Stimulated activated CD4-positive, alpha-beta T cell treated with anti-CD3 and anti-CD28 coated beads, Interleukin-15, amount 100 ng/mL, for 24 hours (primary cell): ENCODE measurements at regions not wholly inside any gene's neighbourhood (a gene's known extent, or its start where the extent isn't known, plus 50 kb on each side); places are given as distances from the start of the nearest gene placed in this dataset.

Source experiments
- DNase-seq: peaks from one replicate; pipeline ENCODE4 v3.0.0-alpha.2; 2020

DNA sequence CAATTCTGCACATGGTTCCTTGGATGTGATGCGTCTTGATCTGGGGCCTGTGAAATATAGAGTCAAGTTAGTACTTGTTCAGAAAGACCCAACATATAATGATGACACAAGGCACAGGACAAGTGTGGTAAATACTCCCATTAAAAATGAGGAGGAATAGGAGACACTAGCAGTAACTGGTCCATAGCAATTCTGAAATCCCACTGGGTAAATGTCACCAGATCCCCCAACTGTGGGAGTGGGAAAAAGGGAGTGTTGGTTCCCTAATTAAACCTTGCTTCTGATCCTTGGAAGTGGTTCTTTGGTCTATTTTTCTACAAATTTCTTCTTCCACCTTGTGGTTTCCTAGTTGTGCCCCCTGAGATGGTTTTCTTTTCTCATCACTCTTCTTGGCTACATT, 62.5 kb upstream of the NRP1 start:
- no peak for DNase-seq

DNA sequence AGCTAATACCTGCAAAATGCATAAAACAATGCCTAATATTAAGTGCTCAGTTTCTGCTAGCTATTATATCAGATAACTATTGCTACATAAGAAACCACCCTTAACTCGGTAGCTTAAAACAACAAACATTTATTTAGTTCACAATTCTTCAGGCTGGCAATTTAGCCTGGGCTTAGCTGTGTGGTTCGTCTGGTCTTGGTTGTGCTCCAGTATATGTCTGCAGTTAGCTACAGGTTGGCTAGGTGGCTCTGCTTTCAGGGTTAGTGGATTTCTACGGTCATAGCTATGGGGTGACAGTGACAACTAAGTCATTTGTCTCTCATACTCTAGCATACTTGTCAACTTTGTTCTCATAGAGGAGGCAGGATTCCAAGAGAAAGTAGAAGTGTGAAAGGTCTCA, 61.8 kb upstream of the NRP1 start:
- DNase-seq = no peak

DNA sequence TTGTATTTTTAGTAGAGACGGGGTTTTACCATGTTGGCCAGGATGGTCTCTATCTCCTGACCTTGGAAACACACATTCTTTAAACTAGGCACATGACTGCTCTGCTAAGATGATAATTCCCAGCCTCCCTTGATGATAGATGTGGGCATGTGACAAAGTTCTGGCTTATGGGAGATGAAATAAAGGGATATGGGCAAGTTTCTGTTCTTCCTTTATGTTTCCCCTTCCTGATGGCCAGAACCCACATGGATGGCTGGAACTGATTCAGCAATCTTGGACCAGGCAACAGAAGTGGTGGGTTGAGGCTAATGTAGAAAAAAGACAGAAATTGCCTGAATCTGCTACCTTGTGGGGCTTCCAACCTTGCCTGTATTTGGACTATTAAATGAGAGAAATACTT, 60.7 kb upstream of the NRP1 start:
- no peak for DNase-seq

DNA sequence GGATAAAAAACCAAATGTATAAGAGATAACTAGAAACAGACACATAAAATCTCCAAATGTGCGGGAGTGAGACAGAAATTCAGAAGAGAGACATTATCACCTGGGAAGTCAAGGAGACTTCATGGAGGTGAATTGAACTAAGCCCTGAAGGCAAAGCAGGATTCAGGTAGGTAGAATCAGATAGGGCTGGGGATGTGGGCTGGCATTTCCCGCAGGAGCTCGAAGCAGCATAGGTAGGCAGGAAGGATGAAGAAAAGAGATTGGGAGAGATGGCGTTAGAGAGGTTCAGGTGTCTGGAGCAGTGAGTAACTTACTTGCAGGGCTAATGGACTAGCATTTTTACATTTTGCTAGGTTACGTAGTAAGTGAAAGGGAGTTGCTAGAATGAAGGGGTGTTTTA, 58.2 kb upstream of the NRP1 start:
- no peak for DNase-seq

DNA sequence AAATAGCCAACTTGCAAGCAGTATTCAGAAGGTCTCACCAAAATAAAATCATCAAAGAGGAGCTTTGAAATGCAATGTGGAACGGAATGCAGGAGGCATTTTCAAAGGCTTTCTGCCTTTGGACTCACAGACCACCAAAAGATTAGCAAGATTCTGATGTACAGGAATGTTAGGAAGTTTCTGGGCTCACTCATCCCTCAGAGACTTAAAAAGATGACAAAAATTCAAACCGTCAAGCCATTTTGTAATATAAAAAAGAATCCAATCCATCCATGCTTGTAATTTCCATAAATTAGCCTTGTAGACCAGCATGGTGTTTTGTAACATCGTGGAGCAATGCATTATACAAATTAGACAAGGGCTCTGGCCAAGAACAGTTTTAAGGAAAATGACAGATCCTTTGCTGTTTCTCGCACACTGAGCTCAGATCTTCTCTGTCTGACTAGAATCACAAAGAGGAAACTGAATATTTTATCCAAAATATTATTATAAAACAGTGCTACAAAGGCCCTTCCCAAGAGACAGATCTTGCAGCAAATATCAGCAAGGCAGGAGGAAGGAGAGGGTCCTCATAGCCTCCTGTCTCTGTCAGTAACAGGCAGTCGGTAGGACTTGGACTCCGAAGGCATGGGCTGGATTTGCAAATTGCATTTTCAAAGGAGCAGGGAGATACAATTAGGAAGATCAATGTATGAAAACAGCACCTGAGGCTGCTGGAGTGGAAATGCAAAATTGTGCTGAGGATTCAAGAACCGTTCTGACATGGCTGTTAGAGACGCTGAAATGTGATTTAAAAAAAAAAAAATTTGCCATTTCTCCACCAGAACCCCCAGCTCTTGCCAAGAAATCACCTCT, 57.4 kb upstream of the NRP1 start:
- DNase-seq = no peak

DNA sequence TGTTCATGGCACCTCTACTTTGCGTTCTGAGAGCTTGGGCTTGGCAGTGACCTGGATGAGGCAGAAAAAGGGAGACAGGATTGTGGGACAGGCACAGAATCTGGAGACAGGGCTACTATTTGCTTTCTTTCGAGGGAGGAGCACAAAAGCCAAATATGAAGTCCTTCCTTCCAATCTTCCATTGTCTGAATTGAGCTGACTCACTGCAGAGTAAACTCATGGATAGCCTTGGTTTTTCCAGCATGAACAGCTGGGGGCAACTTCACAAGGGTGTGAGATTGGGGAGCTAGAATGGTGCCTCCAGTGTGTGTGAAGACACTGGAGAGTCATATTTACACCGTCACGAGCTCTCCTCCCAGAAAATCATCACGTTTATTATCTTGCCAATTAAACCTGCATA, 55.6 kb upstream of the NRP1 start:
- DNase-seq = no peak

DNA sequence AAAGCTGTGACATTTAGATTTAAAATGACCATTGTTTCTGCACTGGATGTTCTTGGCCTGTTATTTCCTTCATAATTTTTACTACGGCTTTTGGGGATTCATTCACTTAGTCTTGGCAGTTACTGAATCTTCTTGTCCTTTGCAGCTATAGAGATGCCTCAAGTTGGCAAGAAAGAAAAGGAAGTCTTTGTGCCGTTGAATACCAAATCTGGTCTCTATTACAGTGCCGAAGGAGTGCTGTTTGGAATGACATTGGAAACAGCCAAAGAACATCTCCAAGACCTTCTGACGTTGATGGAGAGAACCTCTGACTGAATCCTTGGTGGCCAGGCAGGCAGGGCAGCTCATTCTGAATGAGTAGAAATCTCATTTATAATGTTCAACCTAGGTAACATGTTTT, 54.3 kb upstream of the NRP1 start:
- DNase-seq = no peak

DNA sequence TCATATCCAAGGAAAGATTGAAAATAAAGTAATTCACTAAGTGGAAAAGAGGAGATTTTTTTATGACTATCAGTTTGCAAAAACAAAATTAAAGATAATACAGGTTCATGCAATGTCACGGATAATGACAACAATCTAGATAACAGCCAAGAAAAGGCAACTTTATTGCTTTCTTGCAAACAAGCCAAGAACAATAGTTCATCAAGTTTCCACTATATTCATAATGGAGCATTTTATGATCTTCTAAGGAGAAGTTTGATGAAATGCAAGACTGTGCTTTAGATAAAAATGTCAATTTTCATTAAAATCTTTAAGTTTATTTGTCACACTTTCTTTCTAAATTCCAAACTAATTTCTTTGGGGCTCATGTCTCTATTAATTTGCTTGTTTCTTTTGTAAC, 53.9 kb upstream of the NRP1 start:
- no peak for DNase-seq

DNA sequence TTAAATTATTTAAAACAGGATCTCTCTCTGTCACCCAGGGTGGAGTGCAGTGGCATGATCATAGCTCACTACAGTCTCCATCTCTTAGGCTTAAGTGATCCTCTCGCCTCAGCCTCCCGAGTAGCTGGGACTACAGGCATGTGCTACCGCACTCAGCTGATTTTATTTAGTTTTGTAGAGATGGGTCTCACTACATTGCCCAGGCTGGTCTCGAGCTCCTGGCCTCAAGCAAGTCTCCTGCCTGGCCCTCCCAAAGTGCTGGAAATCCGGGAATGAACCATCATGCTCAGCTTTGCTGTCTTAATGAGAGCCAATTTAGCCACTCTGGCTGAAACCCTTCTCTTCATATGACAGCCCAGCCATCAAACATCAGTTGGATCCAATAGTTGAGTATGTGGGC, 53.3 kb upstream of the NRP1 start:
- no peak for DNase-seq

DNA sequence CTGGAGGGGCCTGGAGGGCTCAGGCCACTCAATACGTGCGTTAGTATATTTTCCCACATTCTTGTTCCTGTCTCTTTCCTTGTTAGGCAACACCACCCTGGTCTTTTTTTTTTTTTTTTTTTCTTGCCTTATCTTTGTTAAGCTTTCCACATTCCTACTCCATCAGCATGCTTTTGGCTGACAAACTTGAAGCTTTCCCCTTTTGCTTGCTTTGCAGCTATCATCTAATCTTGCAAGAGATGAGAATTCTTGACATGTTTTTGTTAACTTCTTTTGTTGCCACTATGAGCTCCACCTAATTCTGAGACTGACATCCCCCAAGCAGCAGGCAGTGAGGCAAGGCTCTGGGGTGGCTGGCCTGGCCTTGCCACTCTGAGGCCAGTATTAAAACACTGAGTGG, 52.5 kb upstream of the NRP1 start:
- no peak for DNase-seq

DNA sequence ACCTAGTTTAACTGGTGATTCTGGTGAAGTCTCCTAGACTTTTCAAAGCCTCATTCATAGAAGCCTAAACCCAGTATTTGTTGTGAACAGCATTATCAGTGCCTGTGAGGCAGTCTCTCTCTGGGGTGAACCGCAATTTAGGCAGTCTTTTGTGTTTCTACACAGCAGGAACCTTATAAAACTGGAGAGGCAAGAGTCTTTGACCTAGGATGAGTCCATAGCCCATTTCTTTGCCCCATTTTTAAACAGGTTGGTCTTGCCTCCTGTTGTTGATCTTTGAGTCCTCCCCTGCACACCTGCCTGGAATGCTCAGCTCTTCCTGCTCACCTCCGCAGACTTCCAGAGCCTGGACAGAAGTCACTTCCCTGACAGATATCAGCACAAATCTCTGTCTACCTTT, 51.2 kb upstream of the NRP1 start:
- no peak for DNase-seq

DNA sequence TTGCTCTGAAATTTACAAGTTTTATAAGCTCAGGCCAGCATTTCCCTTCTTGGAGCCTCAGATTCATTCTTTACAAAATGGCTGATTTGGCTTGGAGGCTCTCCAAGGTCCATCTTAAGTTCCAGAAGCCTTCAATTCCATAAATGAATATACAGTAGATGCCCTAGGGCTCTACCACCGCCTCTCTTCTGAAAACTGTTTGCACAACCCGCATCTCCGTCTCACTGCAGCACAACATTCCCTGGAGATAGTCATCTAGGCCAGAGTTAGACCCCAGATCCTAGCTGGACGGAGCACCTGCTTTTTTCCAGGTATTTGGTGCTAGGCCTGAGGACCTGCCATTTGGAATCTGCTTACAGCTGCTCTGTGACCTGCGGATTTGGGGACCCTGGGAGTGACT, 50.5 kb upstream of the NRP1 start:
- no peak for DNase-seq
